RWPE2 (cell line): ENCODE measurements at regions not wholly inside any gene's neighbourhood (a gene's known extent, or its start where the extent isn't known, plus 50 kb on each side); places are given as distances from the start of the nearest gene placed in this dataset.

ENCODE experiments used
- ATAC-seq: fragments of 200-7000 bp; cut with Tn5 transposase; 3 replicates; pipeline ENCODE4 v1.9.1; 2021; ENCODE audit warnings: low read depth
- DNase-seq: peaks from one replicate; pipeline ENCODE4 v3.0.0-alpha.2; 2020; ENCODE audit warnings: low spot score
- H3K27ac ChIP-seq: fragments of 450-650 bp; 2 replicates; pipeline ENCODE4 v1.5.1; 2017; ENCODE audit warnings: mild to moderate bottlenecking; ENCODE audit not compliant: poor library complexity, severe bottlenecking
- H3K27me3 ChIP-seq: fragments of 250-450 bp; sonication (Bioruptor Pico); 2 replicates; pipeline ENCODE4 v1.5.1; 2021; ENCODE audit warnings: mild to moderate bottlenecking, moderate library complexity; ENCODE audit not compliant: insufficient read depth, poor library complexity, severe bottlenecking
- H3K36me3 ChIP-seq: fragments of 250-450 bp; sonication (Bioruptor Pico); 2 replicates; pipeline ENCODE4 v1.5.1; 2020; ENCODE audit warnings: low read depth, mild to moderate bottlenecking, moderate library complexity
- H3K4me1 ChIP-seq: fragments of 250-450 bp; sonication (Bioruptor Pico); 2 replicates; pipeline ENCODE4 v1.5.1; 2021; ENCODE audit warnings: mild to moderate bottlenecking, moderate library complexity; ENCODE audit not compliant: insufficient read depth, poor library complexity, severe bottlenecking
- H3K4me3 ChIP-seq: fragments of 250-450 bp; sonication (Bioruptor Pico); 2 replicates; pipeline ENCODE4 v1.5.1; 2021; ENCODE audit warnings: mild to moderate bottlenecking, moderate library complexity; ENCODE audit not compliant: severe bottlenecking
- H3K9me3 ChIP-seq: fragments of 250-450 bp; sonication (Bioruptor Pico); 2 replicates; pipeline ENCODE4 v1.5.1; 2021; ENCODE audit warnings: mild to moderate bottlenecking, moderate library complexity; ENCODE audit not compliant: severe bottlenecking
- TF ChIP-seq, protein P1 (sequence below): fragments of 450-650 bp; IDR thresholded peaks from one replicate; pipeline ENCODE4 v1.5.1; 2017; ENCODE audit warnings: mild to moderate bottlenecking, moderate library complexity; ENCODE audit not compliant: poor library complexity, severe bottlenecking

- H3K27ac ChIP-seq, result no peak overlapping the region
- TF ChIP-seq, protein P1, sequence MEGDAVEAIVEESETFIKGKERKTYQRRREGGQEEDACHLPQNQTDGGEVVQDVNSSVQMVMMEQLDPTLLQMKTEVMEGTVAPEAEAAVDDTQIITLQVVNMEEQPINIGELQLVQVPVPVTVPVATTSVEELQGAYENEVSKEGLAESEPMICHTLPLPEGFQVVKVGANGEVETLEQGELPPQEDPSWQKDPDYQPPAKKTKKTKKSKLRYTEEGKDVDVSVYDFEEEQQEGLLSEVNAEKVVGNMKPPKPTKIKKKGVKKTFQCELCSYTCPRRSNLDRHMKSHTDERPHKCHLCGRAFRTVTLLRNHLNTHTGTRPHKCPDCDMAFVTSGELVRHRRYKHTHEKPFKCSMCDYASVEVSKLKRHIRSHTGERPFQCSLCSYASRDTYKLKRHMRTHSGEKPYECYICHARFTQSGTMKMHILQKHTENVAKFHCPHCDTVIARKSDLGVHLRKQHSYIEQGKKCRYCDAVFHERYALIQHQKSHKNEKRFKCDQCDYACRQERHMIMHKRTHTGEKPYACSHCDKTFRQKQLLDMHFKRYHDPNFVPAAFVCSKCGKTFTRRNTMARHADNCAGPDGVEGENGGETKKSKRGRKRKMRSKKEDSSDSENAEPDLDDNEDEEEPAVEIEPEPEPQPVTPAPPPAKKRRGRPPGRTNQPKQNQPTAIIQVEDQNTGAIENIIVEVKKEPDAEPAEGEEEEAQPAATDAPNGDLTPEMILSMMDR, result no peak
- no peak overlapping the region for H3K4me3 ChIP-seq
- H3K27me3 ChIP-seq, result no peaks in the 10 kb centered on the region
- no peaks in the 10 kb centered on the region for H3K36me3 ChIP-seq
- peaks cover 5% of the 10 kb centered on the region for H3K4me1 ChIP-seq
- H3K9me3 ChIP-seq, result no peaks in the 10 kb centered on the region
- DNase-seq, result no peak
- ATAC-seq, result no peak
Measured at GRCh38 chr14:54121466-54122027, 164.9 kb upstream of the BMP4 start.

DNA sequence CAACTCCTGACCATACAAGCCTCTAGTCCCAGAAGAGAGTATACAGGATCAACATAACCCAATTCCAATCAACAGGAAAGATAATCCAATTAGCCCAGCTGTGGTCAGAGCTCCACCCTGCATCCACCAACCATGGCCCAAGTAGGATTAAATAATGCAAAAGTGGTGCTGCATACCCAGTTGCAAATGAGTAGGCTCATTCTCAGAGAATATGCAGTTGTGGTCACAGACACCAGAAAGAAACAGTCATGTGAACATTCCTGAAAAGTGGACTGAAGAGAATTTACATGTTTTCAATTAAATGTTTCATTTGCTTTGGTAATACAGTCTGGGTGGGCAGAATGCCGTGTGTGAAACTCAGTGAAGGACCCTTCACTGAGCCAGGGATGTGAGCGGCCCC lies 167.2 kb upstream of the BMP4 start:
- TF ChIP-seq, protein P1, result no peak
- no peak overlapping the region for H3K27ac ChIP-seq
- no peaks in the 10 kb centered on the region for H3K4me1 ChIP-seq
- H3K9me3 ChIP-seq, result no peaks in the 10 kb centered on the region
- no peaks in the 10 kb centered on the region for H3K36me3 ChIP-seq
- ATAC-seq, result no peak
- DNase-seq, result no peak
- no peak overlapping the region for H3K4me3 ChIP-seq
- H3K27me3 ChIP-seq, result no peaks in the 10 kb centered on the region

DNA sequence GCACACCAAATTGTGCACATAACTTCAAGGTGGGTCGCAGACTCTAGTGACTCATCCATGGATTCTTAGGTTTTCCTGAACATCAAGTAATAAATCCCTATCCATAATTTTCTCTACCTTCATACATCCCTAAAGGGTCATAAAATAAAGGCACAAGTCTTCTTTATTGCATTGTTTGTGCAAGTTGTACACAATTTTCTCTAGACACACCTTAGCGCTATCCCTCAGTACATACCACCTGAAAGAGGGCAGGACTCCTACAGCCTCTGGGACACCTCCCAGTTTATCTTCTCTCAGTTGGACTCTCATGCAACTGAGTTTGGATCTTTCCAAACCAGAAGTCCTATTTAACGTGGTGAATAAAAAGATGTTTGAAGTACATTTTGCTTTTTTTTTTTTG lies 168.5 kb upstream of the BMP4 start:
- Histone ChIP-seq H3K27me3 (no peaks in the 10 kb centered on the region), H3K9me3 (no peaks in the 10 kb centered on the region), H3K4me3 (no peak overlapping the region), H3K36me3 (no peaks in the 10 kb centered on the region), H3K4me1 (no peaks in the 10 kb centered on the region), H3K27ac (no peak overlapping the region)
- no peak for ATAC-seq
- TF ChIP-seq, protein P1, result no peak
- DNase-seq, result no peak

GRCh38 chr14:54126947-54127346 lies 170.3 kb upstream of the BMP4 start:
- Histone ChIP-seq H3K4me1 (no peaks in the 10 kb centered on the region), H3K9me3 (no peaks in the 10 kb centered on the region), H3K36me3 (no peaks in the 10 kb centered on the region), H3K27ac (no peak overlapping the region), H3K27me3 (no peaks in the 10 kb centered on the region), H3K4me3 (no peak overlapping the region)
- DNase-seq (no peak), ATAC-seq (no peak)
- TF ChIP-seq, protein P1, result no peak

DNA sequence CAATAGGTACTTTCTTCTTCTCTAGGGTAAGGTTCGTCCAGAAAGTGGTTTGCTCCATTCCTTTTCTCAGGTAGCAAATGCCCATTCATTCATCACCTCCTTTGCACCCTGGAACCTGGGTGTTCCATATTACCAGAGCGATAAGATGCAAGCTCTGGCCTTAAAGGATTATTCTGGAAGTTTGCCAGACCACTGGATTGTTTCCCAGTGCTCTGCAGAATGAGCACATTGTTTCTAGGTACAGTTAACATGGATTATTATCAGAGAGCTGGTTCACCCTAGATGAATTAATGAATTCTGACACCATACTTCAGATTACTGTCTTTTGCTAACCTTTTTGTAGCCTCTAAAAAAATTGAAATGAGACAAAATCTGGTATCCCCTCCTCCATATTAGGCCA lies 170.9 kb upstream of the BMP4 start:
- ATAC-seq, result no peak
- H3K4me1 ChIP-seq, result no peaks in the 10 kb centered on the region
- no peak overlapping the region for H3K4me3 ChIP-seq
- H3K27me3 ChIP-seq, result no peaks in the 10 kb centered on the region
- DNase-seq, result no peak
- TF ChIP-seq, protein P1, result no peak
- H3K36me3 ChIP-seq, result no peaks in the 10 kb centered on the region
- no peak overlapping the region for H3K27ac ChIP-seq
- H3K9me3 ChIP-seq, result no peaks in the 10 kb centered on the region
